A673 (cell line): ENCODE measurements at regions not wholly inside any gene's neighbourhood (a gene's known extent, or its start where the extent isn't known, plus 50 kb on each side); places are given as distances from the start of the nearest gene placed in this dataset.

ENCODE experiments used
- BruUV-seq: library from RNA; stranded (reverse); fragments of 400-500 nt; replicated peaks from 2 replicates; lab custom pipeline; 2021; lab: Mats Ljungman, UMichigan
- CTCF ChIA-PET: fragments of 300-600 bp; sonication (Branson Sonifier 250); formaldehyde crosslinking; loops from one replicate; lab custom pipeline; 2022; ENCODE audit warnings: antibody characterized with exemption; lab: Charles Lee
- POLR2A ChIA-PET: fragments of 300-600 bp; sonication (Branson Sonifier 250); formaldehyde crosslinking; loops from one replicate; lab custom pipeline; 2022; ENCODE audit warnings: antibody characterized with exemption; ENCODE audit not compliant: low non-redundant PET; lab: Charles Lee
- DNase-seq: peaks from one replicate; pipeline ENCODE4 v3.0.0-alpha.2; 2015; ENCODE audit warnings: low spot score
- H3K27ac ChIP-seq: fragments of 200-600 bp; sonication (generic); 2 replicates; pipeline ENCODE4 v1.5.1; 2016; ENCODE audit warnings: mixed run types, low read depth, mild to moderate bottlenecking, mixed read lengths, antibody characterized with exemption, low read length; ENCODE audit not compliant: poor library complexity, severe bottlenecking
- H3K27me3 ChIP-seq: fragments of 200-600 bp; sonication (generic); replicated peaks from 2 replicates; pipeline ENCODE4 v1.6.1; 2017; ENCODE audit warnings: mixed run types, low read depth, mild to moderate bottlenecking, mixed read lengths, antibody characterized with exemption, low read length; ENCODE audit not compliant: insufficient read depth, poor library complexity
- H3K36me3 ChIP-seq: fragments of 200-600 bp; sonication (generic); 2 replicates; pipeline ENCODE4 v1.6.1; 2016; ENCODE audit warnings: mixed run types, mild to moderate bottlenecking, mixed read lengths, antibody characterized with exemption, low read length; ENCODE audit not compliant: insufficient read depth, poor library complexity, severe bottlenecking
- H3K4me1 ChIP-seq: fragments of 200-600 bp; sonication (generic); 2 replicates; pipeline ENCODE4 v1.6.1; 2017; ENCODE audit warnings: mixed run types, mild to moderate bottlenecking, mixed read lengths, antibody characterized with exemption, low read length; ENCODE audit not compliant: insufficient read depth, poor library complexity, severe bottlenecking
- H3K4me3 ChIP-seq: fragments of 200-600 bp; sonication (generic); 2 replicates; pipeline ENCODE4 v1.5.1; 2016; ENCODE audit warnings: low read depth, mixed run types, mild to moderate bottlenecking, mixed read lengths, low read length; ENCODE audit not compliant: poor library complexity, severe bottlenecking
- H3K9me3 ChIP-seq: fragments of 200-600 bp; sonication (generic); 2 replicates; pipeline ENCODE4 v1.6.1; 2016; ENCODE audit warnings: mixed run types, low read depth, mild to moderate bottlenecking, mixed read lengths, antibody characterized with exemption, low read length; ENCODE audit not compliant: poor library complexity, severe bottlenecking
- CTCF ChIP-seq: fragments of 300-800, 200-600 bp; sonication (generic); conservative IDR thresholded peaks from 2 replicates; pipeline ENCODE4 v1.5.1; 2017; ENCODE audit warnings: low read depth, mild to moderate bottlenecking, antibody characterized with exemption, low read length, moderate library complexity, mixed read lengths
- EZH2 ChIP-seq: fragments of 200-600 bp; sonication (generic); IDR thresholded peaks from 2 replicates; pipeline ENCODE4 v1.6.1; 2017; ENCODE audit warnings: borderline replicate concordance, low read depth, mild to moderate bottlenecking, mixed read lengths, antibody characterized with exemption, low read length; ENCODE audit not compliant: poor library complexity, severe bottlenecking
- intact Hi-C: fragments of 100-400 bp; cut with micrococcal nuclease; formaldehyde crosslinking; loops from one replicate; pipeline ENCODE4 v1.10.0; 2022; ENCODE audit not compliant: unreplicated experiment

- no peaks in the 10 kb centered on the region for H3K4me1 ChIP-seq
- DNase-seq = no peak
- CTCF ChIA-PET = no interaction called here
- no peaks in the 10 kb centered on the region for H3K9me3 ChIP-seq
- no peak overlapping the region for H3K27ac ChIP-seq
- peaks cover 18% of the 10 kb centered on the region for H3K27me3 ChIP-seq
- no peak for TF ChIP-seq CTCF
- TF ChIP-seq EZH2 = no peak
- POLR2A ChIA-PET = no interaction called here
- no peak overlapping the region for H3K4me3 ChIP-seq
- BruUV-seq = no TSS peak
- intact Hi-C loops = no loop called here
- no peaks in the 10 kb centered on the region for H3K36me3 ChIP-seq
Observed at GRCh38 chr16:13835387-13835786, 84.6 kb upstream of the ERCC4 start.

GRCh38 chr16:13835935-13836730, 83.8 kb upstream of the ERCC4 start:
- CTCF ChIA-PET = no interaction called here
- TF ChIP-seq EZH2 (no peak), CTCF (no peak)
- peaks cover 22% of the 10 kb centered on the region for H3K27me3 ChIP-seq
- no peaks in the 10 kb centered on the region for H3K36me3 ChIP-seq
- H3K27ac ChIP-seq = no peak overlapping the region
- BruUV-seq = no TSS peak
- no peak overlapping the region for H3K4me3 ChIP-seq
- DNase-seq = no peak
- POLR2A ChIA-PET = no interaction called here
- intact Hi-C loops = no loop called here
- no peaks in the 10 kb centered on the region for H3K9me3 ChIP-seq
- no peaks in the 10 kb centered on the region for H3K4me1 ChIP-seq

- Histone ChIP-seq H3K4me3 (no peak overlapping the region), H3K36me3 (no peaks in the 10 kb centered on the region), H3K4me1 (no peaks in the 10 kb centered on the region), H3K9me3 (no peaks in the 10 kb centered on the region), H3K27ac (no peak overlapping the region), H3K27me3 (peaks cover 22% of the 10 kb centered on the region)
- no peak for DNase-seq
- TF ChIP-seq CTCF (no peak), EZH2 (no peak)
- intact Hi-C loops = no loop called here
- BruUV-seq = no TSS peak
- ChIA-PET POLR2A (no interaction called here), CTCF (interaction anchor here (0.6 kb wide), 1 partner anchor 22 kb away, joined by 4 read pairs; no protein-coding TSS in a partner anchor)
Observed at GRCh38 chr16:13838401-13839190, 81.4 kb upstream of the ERCC4 start.
